ENCODE measurements at regions not wholly inside any gene's neighbourhood (a gene's known extent, or its start where the extent isn't known, plus 50 kb on each side); places are given as distances from the start of the nearest gene placed in this dataset.

DNA sequence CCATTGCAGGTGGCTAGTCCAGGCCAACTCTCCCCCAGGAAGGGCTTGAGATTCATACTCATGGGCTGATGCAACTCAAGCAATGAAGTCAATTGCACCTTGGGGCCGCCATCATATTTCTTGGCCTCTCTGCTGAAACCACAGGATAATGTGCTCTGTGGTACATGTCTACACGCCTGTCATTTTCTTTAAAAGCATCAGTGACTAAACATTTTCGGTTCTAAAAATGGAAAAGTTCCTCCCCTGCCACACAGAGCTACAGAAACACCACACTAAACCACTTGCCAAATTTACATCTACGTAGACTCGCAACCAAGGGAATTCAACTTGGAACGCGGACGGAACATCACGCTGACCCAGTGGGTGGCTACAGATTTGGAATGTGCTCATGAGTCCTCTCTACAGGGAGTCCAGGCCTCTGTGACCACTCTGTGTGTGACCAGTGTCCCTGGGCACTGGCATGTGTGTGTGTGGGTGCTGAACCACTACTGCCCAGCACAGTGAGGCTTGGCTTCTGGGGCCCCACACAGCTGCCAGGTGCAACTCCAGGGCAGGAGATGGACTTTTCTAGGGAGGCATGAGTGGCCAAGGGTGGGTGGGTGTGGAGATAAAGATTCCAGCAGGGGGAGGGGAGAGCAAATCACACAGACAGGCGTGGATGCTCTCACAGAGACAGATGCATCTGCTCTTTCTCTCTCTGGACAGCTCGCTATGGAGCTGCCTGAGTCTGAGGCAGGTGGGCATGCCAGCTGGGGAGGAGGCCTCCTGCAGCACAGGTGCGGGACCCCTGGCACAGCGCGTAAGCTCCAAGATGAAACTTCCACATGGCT lies 261.9 kb downstream of the CTTN start (continued):
- TF ChIP-seq CREB3 (tag; conservative IDR thresholded peaks at IDR 0.05; ENCODE audit: low read depth), result no peak
- TF ChIP-seq ZNF766 (CRISPR knock-in tag; conservative IDR thresholded peaks at IDR 0.05), result no peak
- no peak for TF ChIP-seq HEY1 (CRISPR knock-in tag; IDR thresholded peaks at IDR 0.05; ENCODE audit: borderline replicate concordance)
- TF ChIP-seq EZH2 (IDR thresholded peaks at IDR 0.05; ENCODE audit: borderline replicate concordance, low read depth, low read length), result no peak
- TF ChIP-seq CEBPB (tag; IDR thresholded peaks at IDR 0.05), result no peak
- TF ChIP-seq ZNF212 (CRISPR knock-in tag; IDR thresholded peaks at IDR 0.05), result no peak
- TF ChIP-seq ZBTB9 (CRISPR knock-in tag; IDR thresholded peaks at IDR 0.05), result no peak
- TF ChIP-seq ZNF239 (CRISPR knock-in tag; IDR thresholded peaks at IDR 0.05), result no peak
- no peak for TF ChIP-seq ZFPM2 (CRISPR knock-in tag; IDR thresholded peaks at IDR 0.05)
- no peak for TF ChIP-seq TRIM24 (IDR thresholded peaks at IDR 0.05)

All from K562 (cell line).